Right lobe of liver (tissue), 4 donors: ENCODE measurements at regions not wholly inside any gene's neighbourhood (a gene's known extent, or its start where the extent isn't known, plus 50 kb on each side); places are given as distances from the start of the nearest gene placed in this dataset.

Source experiments
- CTCF ChIP-seq, 4 donors: fragments of 200-600 bp in 3 of 4; fragments of 450-650 bp in 1 of 4; IDR thresholded peaks; one replicate each; pipeline versions ENCODE4 v1.5.1 to v1.8.0; 2016 to 2022; ENCODE audit warnings: antibody characterized with exemption in 4 of 4, mild to moderate bottlenecking in 2 of 4
- POLR2A ChIP-seq: fragments of 450-650 bp; IDR thresholded peaks from one replicate; pipeline ENCODE4 v1.6.1; 2017; ENCODE audit warnings: antibody characterized with exemption, mild to moderate bottlenecking
- donor health status: DM: no; HTN: no; CAD: no.
- donor health status: DM: no; HTN: no; CAD: no.
- donor health status: DM: no; HTN: yes; CAD: no.

GRCh38 chr3:21234933-21235332, 516.1 kb downstream of the ZNF385D start:
- no peak for TF ChIP-seq POLR2A
- no peak for TF ChIP-seq CTCF (IDR thresholded peaks at IDR 0.05)
